ENCODE measurements at regions not wholly inside any gene's neighbourhood (a gene's known extent, or its start where the extent isn't known, plus 50 kb on each side); places are given as distances from the start of the nearest gene placed in this dataset.

GRCh38 chr7:131196803-131197202 lies 130.9 kb upstream of the MKLN1 start:
- no peak for TF ChIP-seq CTCF (IDR thresholded peaks at IDR 0.05)

GRCh38 chr7:131197920-131198615 lies 129.6 kb upstream of the MKLN1 start:
- Mint-ChIP-seq H3K4me3 (peak overlapping the region; percentile 5; the same call in 1 of the 2 replicates), H3K27ac (peak overlapping the region; percentile 3), H3K9me3 (no peaks in the 10 kb centered on the region), H3K4me1 (ENCODE audit: low read depth) (peaks cover 39% of the 10 kb centered on the region), H3K27me3 (ENCODE audit: insufficient read depth) (no peaks in the 10 kb centered on the region; the same call in 1 of the 2 replicates), H3K36me3 (ENCODE audit: low read depth) (no peaks in the 10 kb centered on the region)
- peak; percentile 76 for DNase-seq
- TF ChIP-seq CTCF (IDR thresholded peaks at IDR 0.05) = no peak

More at GRCh38 chr7:131196803-131197202, 130.9 kb upstream of the MKLN1 start:
- H3K9me3 Mint-ChIP-seq = no peaks in the 10 kb centered on the region
- no peaks in the 10 kb centered on the region; the same call in 1 of the 2 replicates for H3K27me3 Mint-ChIP-seq (ENCODE audit: insufficient read depth)
- H3K4me3 Mint-ChIP-seq = no peak overlapping the region
- no peak for DNase-seq
- no peaks in the 10 kb centered on the region for H3K36me3 Mint-ChIP-seq (ENCODE audit: low read depth)
- no peak overlapping the region for H3K27ac Mint-ChIP-seq
- H3K4me1 Mint-ChIP-seq (ENCODE audit: low read depth) = peaks cover 46% of the 10 kb centered on the region

- no peaks in the 10 kb centered on the region; the same call in 1 of the 2 replicates for H3K27me3 Mint-ChIP-seq (ENCODE audit: insufficient read depth)
- no peak for TF ChIP-seq CTCF (IDR thresholded peaks at IDR 0.05)
- H3K9me3 Mint-ChIP-seq = no peaks in the 10 kb centered on the region
- no peaks in the 10 kb centered on the region for H3K36me3 Mint-ChIP-seq (ENCODE audit: low read depth)
- H3K27ac Mint-ChIP-seq = no peak overlapping the region
- no peak for DNase-seq
- peaks cover 22% of the 10 kb centered on the region for H3K4me1 Mint-ChIP-seq (ENCODE audit: low read depth)
- no peak overlapping the region for H3K4me3 Mint-ChIP-seq
Measured at GRCh38 chr7:131202451-131202850, 125.2 kb upstream of the MKLN1 start.

- no peaks in the 10 kb centered on the region for H3K36me3 Mint-ChIP-seq (ENCODE audit: low read depth)
- DNase-seq = no peak
- no peak for TF ChIP-seq CTCF (IDR thresholded peaks at IDR 0.05)
- H3K27ac Mint-ChIP-seq = no peak overlapping the region
- no peak overlapping the region for H3K4me3 Mint-ChIP-seq
- no peaks in the 10 kb centered on the region for H3K9me3 Mint-ChIP-seq
- H3K27me3 Mint-ChIP-seq (ENCODE audit: insufficient read depth) = no peaks in the 10 kb centered on the region; the same call in 1 of the 2 replicates
- peaks cover 13% of the 10 kb centered on the region for H3K4me1 Mint-ChIP-seq (ENCODE audit: low read depth)
Measured at GRCh38 chr7:131203291-131203976, 124.2 kb upstream of the MKLN1 start.

GRCh38 chr7:131208777-131209176 lies 118.9 kb upstream of the MKLN1 start:
- Mint-ChIP-seq H3K4me3 (no peak overlapping the region), H3K27me3 (ENCODE audit: insufficient read depth) (peaks cover 6% of the 10 kb centered on the region; the same call in 1 of the 2 replicates), H3K9me3 (no peaks in the 10 kb centered on the region), H3K36me3 (ENCODE audit: low read depth) (no peaks in the 10 kb centered on the region), H3K4me1 (ENCODE audit: low read depth) (no peaks in the 10 kb centered on the region), H3K27ac (no peak overlapping the region)
- TF ChIP-seq CTCF (IDR thresholded peaks at IDR 0.05) = no peak
- no peak for DNase-seq
